UCSD-AML1 (cell line): ENCODE measurements at regions not wholly inside any gene's neighbourhood (a gene's known extent, or its start where the extent isn't known, plus 50 kb on each side); places are given as distances from the start of the nearest gene placed in this dataset.

Source experiments
- DNase-seq: peaks from one replicate; lab custom pipeline; 2025; ENCODE audit not compliant: unreplicated experiment; lab: John Stamatoyannopoulos, UW

GRCh38 chr5:54859316-54859715 lies 126.1 kb downstream of the ESM1 start:
- DNase-seq: no peak

GRCh38 chr5:54854883-54855581 lies 130.4 kb downstream of the ESM1 start:
- DNase-seq: no peak

DNA sequence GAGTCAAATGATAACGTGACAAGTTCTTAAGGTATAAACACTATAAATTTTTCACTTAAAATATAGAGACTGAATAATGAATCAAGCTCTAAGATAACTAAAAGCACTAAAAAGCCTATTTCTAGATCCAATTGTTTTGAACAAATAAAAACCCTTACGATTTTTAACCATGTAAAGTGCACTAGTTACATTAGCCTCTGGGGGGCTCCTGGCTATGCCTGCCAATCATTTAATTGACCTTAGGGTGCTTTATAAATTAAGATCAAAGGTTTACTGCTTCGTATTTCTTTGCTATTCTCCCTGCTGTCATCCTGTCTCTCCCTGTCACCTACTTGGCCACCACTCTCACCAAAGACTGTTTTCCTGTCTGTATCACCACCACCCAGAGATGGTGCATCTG lies 133.4 kb downstream of the ESM1 start:
- DNase-seq: no peak

GRCh38 chr5:54851449-54851848 lies 133.9 kb downstream of the ESM1 start:
- DNase-seq: no peak

- no peak for DNase-seq
Measured at GRCh38 chr5:54848581-54848980, 136.8 kb downstream of the ESM1 start.

DNA sequence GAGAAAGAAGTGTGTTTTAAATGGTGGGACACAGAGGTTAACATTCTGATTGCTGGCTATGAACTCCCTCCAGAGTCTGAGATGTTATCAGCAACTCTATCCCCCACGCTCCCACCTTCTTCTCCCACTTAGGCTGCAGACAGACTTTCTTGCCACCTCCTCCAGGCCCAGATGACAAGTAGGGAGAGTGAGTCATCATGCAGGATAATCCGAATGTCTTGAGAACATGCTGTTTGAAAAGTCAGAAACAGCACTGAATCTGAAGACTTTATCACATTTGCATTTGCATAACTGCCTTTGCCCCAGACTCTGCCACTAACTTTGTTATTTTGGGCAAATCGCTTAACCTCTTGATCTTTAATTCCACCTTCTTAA lies 139.8 kb downstream of the ESM1 start:
- DNase-seq: no peak

- no peak for DNase-seq
Measured at GRCh38 chr5:54844905-54845566, 140.4 kb downstream of the ESM1 start.

GRCh38 chr5:54844266-54844665 lies 141.1 kb downstream of the ESM1 start:
- DNase-seq: no peak

- no peak for DNase-seq
Measured at GRCh38 chr5:54841481-54841880, 143.9 kb downstream of the ESM1 start.

DNA sequence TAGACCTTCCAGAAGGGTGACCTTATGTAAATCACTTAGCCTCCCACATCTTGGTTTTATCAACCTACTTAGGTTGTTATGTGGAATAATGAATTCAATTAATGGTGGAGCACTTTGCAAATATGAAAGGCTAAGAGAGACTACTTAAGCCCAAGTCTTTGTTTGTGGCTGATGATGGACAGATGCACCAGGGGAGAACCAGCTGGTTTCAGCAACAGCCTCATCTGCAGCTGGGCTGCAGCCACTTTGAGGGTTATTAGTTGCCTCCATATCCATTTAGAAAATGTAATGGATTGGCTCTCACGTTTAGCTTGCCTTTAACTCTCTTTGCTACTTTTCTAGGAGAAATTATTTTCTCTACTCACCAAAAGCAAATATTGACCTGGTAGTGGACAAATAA lies 146.6 kb downstream of the ESM1 start:
- DNase-seq: no peak

DNA sequence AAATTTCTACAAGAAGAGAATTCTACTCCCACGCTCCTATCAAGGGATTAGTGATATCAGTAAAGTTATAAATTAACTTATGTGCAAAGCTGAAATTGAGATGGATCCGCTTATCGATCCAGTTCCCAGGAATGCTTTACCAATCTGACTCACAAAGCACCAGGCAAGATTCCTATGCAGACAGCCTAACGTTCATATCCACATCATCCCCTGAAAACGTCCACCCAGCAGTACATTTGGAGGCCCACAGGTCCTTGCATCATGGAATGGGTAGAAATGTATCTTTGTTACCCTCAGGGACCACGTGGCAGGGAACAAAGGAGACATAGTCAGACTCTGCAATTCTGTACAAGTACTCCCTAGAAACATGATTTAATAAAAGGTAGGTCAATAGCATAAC lies 147.4 kb downstream of the ESM1 start:
- no peak for DNase-seq

DNA sequence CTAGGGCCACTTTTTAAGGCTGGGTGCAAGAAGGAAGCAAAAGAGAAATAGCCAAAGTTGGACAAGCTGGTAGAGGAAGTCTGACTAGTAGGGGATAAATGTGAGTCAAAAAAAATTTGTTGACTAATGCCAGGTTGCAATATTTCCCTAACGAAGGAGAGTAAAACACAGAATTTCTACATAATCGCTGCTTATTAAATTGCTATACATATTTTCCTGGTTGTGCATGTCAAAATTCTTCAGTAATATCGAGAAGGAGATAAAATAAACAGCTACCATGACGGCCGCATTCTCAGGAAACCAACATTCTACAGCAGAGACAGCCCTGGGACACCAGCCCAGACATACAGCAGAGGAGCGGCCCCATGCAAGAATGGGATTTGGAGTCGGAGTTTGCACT lies 148.3 kb downstream of the ESM1 start:
- no peak for DNase-seq

GRCh38 chr5:54835647-54836046 lies 149.7 kb downstream of the ESM1 start:
- no peak for DNase-seq

GRCh38 chr5:54834121-54834842 lies 151.1 kb downstream of the ESM1 start:
- no peak for DNase-seq

DNA sequence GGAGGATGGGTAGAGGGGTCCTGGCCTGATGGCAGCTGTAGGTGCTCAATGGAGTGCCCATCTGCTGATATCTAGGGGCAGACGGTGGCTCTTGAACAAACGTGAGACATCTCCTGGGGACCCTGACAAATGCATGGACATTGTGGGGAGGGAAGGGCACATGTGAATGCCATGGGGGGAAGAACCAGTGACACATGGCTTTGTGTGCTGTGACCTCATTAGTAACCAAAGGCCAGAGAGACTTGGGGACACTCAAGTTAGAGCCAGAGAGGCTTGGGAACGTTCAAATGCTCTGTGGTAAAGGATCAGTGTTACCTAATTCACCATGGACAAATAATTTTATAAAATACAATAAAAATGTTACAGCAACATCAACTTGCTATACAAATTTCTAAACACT lies 151.8 kb downstream of the ESM1 start:
- DNase-seq: no peak

- no peak for DNase-seq
Measured at GRCh38 chr5:54832858-54833257, 152.5 kb downstream of the ESM1 start.

- DNase-seq: no peak
Measured at GRCh38 chr5:54832045-54832444, 153.3 kb downstream of the ESM1 start.

- no peak for DNase-seq
Measured at GRCh38 chr5:54831233-54831632, 154.2 kb downstream of the ESM1 start.

GRCh38 chr5:54829676-54830535 lies 155.5 kb downstream of the ESM1 start:
- no peak for DNase-seq

- no peak for DNase-seq
Measured at GRCh38 chr5:54829102-54829501, 156.3 kb downstream of the ESM1 start.

- DNase-seq: no peak
Measured at GRCh38 chr5:54828151-54828550, 157.2 kb downstream of the ESM1 start.
